ENCODE measurements at regions not wholly inside any gene's neighbourhood (a gene's known extent, or its start where the extent isn't known, plus 50 kb on each side); places are given as distances from the start of the nearest gene placed in this dataset.
"Not testable (repeated sequence)": the region's sequence is repeated elsewhere in the genome, so short reads cannot be mapped to it uniquely, and the experiment has no call there.

DNA sequence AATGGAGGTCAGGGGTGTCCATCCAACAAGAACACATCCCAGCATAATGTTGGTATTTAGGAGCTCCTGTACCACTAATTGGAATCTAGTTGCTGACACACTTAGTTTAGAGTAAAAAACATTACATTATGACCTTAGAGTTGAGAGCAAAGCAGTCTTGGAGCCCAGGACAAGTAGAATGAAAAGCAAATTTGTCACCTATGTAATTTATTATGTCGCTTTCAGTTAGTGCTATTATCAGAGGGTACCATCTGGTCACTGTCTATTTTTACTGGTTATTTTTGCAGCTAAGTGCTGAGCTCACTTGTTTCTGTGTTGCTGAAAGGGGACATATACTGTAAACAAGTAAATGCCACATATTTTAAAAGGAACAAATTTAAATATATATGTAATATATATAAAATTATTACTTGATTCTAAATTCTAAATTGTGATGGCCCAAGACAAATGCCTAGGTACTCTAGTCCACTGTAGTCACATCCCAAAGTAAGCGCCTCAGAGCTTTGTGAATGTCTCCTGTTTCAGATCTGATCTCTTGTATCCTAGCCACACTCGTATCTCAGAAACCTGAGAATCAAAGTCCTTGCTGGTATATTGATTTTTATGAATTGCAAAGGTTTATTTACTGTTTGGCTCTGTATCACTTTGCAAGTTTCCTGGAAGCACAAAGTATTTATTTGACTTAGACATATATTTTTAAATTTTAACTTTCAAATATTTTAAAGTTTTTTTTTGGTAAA, 148.6 kb upstream of the MAN1A1 start:
- DNase-seq (ENCODE audit: low spot score): no peak

DNA sequence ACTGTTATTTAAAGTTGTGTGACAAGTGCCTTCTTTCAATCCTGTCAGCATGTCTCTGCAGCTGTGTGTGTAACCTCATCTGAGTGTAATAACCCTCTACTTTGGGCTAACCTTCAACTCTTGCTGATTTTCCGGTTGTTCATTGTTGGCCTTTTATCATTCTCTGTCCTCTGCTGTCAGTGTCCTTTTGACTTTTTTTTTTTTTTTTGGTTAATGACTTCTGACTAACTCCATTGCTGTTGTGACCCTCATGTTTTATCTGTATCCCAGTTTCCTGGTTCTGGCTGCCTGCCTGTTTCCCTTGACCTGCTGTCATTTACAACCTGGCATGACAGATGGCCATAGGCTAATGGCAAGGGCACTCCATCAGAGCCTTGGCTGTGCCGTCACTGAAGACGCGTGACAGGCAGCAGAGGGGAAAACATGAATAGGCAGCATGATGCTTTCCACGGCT, 145.7 kb upstream of the MAN1A1 start:
- no peak for DNase-seq (ENCODE audit: low spot score)

DNA sequence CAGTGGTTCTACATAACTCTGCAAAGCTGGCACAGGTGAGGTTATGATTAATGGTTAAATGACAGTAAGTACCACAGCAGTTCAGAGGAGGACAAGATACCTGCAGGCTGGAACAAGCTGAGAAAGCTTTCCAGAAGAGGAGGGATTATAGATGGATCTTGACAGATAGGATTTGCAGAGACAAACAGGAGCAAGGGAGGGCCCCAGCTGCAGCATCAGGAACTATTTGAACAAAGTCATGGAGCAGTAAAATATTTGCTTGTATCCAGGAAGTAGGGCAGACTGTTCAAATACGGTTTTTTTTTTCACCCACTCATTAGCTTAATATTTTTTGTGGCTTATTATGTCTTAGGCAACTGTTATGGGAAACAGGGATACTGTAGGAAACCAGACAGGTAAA, 144.4 kb upstream of the MAN1A1 start:
- DNase-seq (ENCODE audit: low spot score): no peak

DNA sequence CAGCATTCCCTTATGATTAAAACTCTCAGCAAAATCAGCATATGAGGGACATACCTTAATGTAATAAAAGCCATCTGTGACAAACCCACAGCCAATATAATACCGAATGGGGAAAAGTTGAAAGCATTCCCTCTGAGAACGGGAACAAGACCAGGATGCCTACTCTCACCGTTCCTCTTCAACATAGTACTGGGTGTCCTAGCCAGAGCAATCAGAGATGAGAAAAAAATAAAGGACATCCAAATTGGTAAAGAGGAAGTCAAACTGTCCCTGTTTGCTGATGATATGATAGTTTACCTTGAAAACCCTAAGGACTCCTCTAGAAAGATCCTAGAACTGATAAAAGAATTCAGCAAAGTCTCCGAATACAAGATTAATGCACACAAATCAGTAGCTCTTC, 141.6 kb upstream of the MAN1A1 start:
- not testable (repeated sequence) for DNase-seq (ENCODE audit: low spot score)

DNA sequence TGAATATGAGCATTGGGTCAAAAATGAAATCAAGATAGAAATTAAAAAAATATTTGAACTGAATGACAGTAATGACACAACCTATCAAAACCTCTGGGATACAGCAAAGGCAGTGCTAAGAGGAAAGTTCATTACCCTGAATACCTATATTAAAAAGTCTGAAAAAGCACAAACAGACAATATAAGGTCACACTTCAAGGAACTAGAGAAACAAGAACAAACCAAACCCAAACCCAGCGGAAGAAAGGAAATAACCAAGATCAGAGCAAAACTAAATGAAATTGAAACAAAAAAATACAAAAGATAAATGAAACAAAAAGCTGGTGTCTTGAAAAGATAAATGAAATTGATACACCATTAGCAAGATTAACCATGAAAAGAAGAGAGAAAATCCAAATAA, 140.5 kb upstream of the MAN1A1 start:
- DNase-seq (ENCODE audit: low spot score): not testable (repeated sequence)

DNA sequence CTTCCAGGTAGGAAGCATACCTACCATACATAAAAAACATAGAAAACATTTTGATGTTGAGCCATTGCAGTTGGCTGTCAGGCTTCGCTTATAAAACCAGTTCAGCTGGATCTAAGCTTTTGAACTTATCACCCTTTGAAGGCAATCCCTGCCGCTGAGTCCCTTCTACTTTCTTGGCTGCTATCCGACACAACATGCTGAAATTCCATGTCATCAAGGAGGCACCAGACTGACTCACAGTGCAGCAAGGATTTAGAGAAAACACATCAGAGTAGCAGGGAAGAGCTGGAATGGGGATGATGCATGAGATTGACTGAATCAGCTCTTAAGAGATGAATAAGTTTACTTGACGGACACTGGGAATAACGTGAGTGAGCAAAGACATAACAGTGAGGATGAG, 135.0 kb upstream of the MAN1A1 start:
- peak; percentile 51 for DNase-seq (ENCODE audit: low spot score)

DNA sequence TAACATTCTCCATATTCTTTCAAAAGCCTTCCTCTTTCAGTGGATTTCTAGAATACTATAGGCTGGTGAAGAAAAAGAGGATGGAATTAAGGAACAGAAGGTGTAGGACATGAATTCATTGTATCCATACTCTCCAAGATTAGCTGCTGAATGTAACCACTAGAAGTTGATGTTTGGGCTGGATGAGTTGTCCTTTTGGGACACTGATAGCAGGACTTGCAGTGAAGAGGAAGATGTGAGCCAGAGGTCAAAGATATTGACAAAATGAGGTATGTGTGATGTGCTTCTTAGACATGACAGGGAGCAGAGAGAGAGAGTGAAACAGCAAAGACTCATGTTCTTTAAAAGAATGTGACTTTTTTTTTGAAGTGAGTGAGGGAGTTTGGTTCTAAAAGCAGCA, 134.3 kb upstream of the MAN1A1 start:
- DNase-seq (ENCODE audit: low spot score): no peak

DNA sequence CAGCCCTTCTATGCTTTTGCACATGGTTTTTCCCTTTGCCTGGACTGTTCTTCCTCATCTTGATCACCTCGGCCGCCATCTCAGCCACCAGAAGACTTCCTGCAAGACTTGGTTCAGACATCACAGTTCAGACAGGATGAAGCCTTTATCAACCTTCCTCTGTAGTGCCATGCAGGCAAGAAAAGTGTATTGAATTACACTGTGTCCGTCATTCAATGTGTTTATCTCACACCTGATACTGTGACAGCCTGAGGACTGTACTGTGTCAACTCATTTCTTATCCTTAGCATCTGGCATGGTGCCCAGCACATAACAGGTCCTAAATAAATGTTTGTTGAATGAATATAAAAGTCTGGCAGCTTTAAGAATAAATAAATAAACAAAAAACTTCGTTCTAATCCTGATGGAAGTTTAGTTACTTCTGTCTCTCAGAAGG, 133.3 kb upstream of the MAN1A1 start:
- no peak for DNase-seq (ENCODE audit: low spot score)

DNA sequence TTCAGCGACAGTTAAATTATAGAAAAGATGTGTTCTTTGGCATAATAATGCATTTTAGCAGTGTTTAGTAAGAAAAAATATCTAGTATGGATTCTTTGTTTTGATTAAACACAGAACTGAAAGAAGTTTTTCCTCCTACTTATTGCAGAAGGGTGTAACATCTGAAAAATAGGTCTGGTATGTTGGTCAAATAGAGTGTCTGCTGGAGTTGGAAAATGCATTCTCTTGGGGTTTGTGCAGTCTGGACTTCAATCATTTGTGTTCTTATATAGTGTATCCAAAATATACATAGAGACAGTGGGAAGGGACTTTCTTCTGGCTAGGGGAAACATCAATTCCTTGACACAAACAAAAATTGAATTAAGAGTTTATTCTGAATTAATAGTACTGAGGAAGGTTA, 132.4 kb upstream of the MAN1A1 start:
- no peak for DNase-seq (ENCODE audit: low spot score)

DNA sequence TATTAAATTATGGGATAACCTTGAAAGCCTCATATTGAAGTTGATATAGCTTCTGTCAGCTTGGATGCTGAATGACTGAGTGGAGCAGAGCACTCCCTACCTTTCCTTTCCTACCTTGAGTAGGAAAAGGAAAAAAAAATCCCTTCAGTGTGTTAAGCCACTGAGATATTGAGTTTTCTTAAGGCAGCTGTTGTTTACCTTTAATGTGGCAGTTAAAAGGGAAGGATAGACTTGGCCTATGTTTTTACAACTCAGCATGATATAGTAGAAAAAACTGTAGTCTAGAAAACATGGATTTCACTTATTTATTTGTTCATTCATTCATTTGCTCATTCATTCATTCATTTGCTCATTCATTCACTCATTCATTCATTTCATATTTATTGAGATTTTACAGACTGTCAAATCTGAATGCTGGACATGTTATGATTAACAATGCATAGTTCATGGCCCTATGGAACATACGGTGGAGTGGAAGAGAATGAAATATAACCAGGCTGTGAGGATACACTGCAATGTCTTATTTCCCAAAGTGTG, 131.5 kb upstream of the MAN1A1 start:
- DNase-seq (ENCODE audit: low spot score): no peak

DNA sequence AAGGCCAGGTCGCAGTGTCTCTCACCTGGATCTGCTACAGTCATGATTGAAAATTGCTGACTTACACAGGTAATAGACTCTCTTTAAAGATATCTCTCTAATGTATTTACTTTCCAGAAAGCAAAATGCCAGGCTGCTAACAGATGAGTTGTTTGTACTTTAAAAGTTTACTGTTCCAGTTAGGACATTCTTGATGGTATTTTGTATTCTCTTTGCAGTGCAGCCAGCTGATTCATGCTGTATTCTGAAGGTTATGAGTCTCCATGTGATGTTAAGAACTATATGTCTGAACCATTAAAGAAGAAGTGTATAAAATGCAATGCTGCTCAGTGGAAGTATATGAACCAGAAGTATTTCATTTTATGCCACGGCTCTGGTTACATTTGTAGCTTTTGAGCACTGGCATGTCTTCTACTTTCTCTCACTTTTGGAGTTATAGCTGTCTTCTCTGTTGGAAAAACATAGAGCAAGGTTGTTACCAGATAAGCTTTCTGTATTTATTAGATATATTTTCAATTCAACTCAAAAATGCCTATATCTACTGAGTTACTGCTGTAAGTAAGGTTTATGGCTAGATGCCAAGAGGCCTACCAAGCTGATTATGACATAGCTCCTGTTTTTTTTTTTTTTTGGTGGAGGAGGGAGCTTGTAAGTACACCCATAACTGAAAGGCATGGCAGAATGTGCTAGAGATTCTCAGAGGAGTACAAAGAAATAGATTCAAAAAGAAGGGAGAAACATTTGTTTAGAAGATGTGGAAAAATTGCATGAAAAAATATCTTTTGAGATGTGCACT, 130.5 kb upstream of the MAN1A1 start:
- no peak for DNase-seq (ENCODE audit: low spot score)

DNA sequence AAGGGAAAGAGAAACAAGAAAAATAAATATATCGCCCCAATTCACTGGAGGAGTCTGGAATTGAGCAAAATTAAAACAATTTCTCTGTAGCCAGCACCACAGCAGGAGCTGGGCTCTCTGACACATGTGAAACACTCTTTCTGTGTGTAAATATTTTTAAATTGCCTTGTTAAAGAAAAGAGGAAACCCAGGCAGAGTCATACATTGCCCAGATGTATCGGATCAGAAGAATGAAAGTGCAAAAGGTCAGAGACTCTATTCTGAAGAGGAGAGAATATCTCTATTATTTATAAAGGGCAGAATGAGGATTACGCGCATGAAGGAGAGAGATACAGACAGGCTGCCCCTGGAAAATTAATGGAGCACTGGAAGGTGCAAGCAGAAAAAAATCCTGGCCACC, 127.0 kb upstream of the MAN1A1 start:
- DNase-seq (ENCODE audit: low spot score): no peak

DNA sequence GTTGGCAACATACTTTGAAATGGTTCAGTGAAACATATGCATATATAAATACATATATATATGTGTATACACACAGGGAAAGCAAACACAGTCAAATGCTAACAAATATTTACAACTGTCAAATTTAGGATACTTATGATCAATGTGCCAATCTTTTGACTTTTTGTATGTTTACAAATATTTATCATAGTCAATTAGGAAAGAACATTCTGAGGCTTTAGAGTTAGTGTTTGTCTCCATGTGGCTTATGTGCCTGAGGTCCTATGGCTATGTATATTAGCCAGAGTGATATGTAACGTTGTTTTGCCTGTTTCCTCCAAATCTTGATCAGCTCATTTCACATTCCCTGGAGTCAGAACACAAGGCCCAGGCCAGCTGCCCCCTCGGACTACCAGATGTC, 126.5 kb upstream of the MAN1A1 start:
- DNase-seq (ENCODE audit: low spot score): no peak

DNA sequence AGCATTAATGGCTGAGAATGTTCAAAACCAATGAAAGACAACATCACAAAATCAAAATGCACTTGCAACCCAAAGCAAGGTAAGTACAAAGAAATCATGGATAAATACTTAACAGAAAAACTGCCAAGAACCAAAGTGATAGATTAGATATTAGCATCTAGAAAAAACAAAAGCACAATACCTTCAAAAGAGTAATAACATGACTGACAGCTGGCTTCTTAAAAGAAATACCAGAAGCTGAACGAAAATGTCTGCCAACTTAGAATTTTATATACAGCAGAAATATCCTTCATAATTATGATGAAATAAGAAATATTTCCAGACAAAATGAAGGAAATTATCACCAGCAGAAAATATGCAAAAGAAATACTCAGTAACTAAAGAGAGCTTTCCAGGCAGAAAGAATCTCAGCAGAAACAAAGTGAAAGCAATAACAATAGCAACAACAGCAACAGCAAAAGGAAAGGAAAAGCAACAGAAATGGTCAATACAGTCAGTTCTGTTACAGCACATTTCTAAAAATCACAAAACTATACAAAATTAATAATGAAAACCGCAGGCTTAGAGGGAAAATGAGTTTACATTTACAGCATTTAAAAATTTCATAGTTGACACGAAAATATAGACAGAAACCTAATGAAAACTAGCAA, 121.5 kb upstream of the MAN1A1 start:
- DNase-seq (ENCODE audit: low spot score): no peak

DNA sequence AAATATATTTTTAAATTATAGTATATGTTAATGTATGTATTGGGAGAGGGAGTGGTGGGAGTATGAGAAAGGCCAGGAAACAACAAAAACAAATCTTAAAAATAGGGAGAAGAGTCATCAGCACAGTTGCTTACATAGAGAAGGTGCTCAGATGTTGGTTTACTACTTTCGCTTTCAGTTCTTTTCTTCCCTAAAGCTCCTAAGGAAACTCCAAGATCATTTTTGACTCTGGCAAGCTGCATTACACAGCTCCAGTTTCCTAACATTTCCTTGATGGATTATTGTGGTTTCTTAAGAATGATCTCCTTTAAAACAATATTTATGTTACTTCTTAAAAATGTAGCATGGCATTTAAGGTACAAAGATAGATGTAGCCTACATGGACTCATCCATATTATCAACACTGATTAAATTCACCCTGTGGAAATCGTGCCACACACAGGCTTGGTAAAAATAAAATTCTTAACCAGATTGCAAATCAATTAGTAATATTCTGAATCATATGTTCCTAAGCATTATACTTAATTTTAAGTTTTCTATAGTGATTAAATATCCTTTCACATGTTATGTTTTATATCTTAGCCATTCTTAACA, 118.0 kb upstream of the MAN1A1 start:
- no peak for DNase-seq (ENCODE audit: low spot score)

DNA sequence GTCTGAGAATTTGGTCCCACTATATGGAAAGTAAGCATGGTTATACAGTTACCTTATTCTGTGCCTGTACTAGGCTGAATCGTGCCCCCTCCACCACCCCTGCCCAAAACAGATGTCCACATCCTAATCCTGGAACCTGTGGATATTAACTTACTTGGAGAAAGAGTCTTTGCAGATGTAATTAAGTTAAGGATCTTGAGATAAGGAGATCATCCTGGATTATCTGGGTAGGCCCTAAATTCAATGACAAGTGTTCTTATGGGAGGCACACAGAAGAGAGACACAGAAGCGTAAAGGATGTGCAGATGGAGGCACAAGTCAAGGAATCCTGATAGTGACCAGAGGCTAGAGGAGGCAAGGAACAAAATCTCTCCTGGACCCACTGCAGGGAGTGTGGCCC, 116.7 kb upstream of the MAN1A1 start:
- no peak for DNase-seq (ENCODE audit: low spot score)

DNA sequence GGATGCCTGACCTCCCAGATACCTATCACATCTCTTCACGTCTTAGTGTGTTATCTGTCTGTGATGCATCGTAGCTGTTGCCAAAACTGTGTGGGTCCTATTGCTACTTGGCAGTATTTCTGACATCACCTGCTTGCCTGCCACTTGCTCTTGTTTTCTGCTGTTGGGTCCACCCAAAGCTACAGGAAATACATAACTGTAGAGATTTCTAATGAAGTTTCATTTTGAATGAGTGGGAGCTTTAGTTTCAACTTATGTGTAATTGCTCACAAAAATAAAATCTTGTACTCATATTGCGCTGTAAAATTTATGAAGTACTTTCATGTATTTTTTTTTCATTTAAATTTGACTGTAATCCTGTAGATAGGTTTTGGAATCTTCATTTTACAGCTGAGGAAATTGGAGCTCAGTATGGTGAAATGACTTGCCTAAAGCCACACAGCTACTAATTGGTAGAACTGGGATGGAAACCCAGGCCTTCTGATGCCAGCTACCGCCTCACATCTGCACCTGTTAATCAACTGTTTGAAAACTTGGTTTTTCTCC, 113.6 kb upstream of the MAN1A1 start:
- DNase-seq (ENCODE audit: low spot score): no peak

DNA sequence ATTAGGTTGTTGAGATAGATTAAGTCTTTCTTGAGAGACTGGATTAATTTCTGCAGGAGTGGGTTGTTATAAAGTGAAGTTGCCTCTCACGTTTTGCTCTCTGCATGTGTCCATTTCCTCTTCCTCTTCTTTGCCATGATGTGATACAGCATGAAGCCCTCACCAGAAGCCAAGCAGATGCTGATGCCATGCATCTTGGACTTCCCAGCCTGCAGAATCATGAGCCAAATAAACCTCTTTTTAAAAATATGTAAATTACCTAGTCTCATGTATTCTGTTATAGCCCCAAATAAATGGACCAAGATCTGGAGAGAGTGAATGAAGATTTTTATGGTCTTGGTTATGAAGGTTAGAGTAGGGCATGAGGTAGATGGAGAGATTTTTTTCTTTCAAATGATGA, 111.6 kb upstream of the MAN1A1 start:
- no peak for DNase-seq (ENCODE audit: low spot score)

DNA sequence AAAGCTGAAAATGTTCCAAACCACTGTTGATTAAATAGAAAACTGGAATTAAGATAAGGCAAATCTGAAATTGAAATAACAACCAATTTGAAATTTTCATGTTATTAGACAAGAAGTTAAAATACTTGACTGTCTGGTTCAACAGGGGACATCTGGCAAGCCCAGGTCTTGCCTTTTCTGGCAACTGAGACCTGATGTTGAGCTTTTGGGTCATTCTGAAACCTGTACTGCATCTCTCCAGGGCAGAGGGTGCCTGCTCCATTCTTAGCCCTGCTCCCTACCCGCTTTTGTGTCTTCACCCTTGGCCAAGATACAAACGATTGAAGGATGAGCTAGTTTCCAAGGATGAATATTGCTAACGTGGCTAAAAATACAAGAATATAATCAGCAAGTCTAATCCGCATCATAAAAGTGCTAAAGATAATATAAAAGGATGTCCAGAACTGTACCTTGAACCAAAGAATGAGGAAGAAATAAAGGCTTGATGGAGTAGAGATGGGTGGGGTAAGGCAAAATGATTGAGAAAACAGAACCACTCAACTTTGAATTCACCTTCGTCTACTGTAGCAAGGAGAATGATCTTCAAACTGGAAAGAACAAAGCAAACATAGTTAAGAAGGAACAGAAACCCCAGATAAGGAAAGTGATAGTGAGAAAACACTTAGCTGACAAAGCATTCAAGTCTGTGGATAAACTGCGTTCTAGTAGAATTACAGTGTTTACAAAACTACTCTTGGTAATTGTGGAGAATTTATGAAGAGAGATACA, 109.8 kb upstream of the MAN1A1 start:
- DNase-seq (ENCODE audit: low spot score): no peak

DNA sequence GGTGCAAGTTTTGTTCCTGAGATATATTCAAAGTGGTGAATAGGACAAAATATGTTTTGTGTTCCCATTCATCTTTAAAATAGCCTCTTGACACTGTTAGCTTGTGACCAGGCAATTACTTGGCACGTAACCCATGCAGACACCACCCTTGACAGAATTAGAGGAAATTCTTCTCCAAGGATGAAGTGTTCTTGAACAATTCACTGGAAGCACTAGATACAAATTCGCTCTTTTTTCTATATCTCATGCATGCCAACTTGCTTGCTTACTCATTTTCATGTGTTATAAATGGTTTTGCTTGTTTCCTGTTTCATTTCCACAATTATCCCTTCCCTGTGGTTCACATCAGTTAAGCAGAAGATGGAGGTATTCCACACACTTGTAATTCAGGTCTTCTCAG, 105.2 kb upstream of the MAN1A1 start:
- no peak for DNase-seq (ENCODE audit: low spot score)

Measured in ureter (tissue), 1 donor.